GM21717 (cell line): ENCODE measurements at regions not wholly inside any gene's neighbourhood (a gene's known extent, or its start where the extent isn't known, plus 50 kb on each side); places are given as distances from the start of the nearest gene placed in this dataset.

Source experiments
- ATAC-seq: cut with Tn5 transposase; IDR thresholded peaks from one replicate; pipeline ENCODE4 v1.9.1; 2021; ENCODE audit warnings: mild to moderate bottlenecking, moderate library complexity; ENCODE audit not compliant: unreplicated experiment

- no peak for ATAC-seq
These were observed 1329.5 kb upstream of the ZEB2 start for GRCh38 chr2:145849466-145849865.

- no peak for ATAC-seq
These were observed 1327.1 kb upstream of the ZEB2 start for GRCh38 chr2:145846982-145847381.

GRCh38 chr2:145845923-145846322 is 1326.0 kb upstream of the ZEB2 start:
- ATAC-seq = no peak

- no peak for ATAC-seq
These were observed 1325.4 kb upstream of the ZEB2 start for GRCh38 chr2:145845207-145845894.

- no peak for ATAC-seq
These were observed 1322.1 kb upstream of the ZEB2 start for GRCh38 chr2:145841973-145842372.

- ATAC-seq = no peak
These were observed 1317.1 kb upstream of the ZEB2 start for GRCh38 chr2:145836986-145837385.

- no peak for ATAC-seq
These were observed 1315.7 kb upstream of the ZEB2 start for GRCh38 chr2:145835665-145836064.

GRCh38 chr2:145832681-145833080 is 1312.8 kb upstream of the ZEB2 start:
- no peak for ATAC-seq

- ATAC-seq = no peak
These were observed 1310.0 kb upstream of the ZEB2 start for GRCh38 chr2:145829931-145830330.

GRCh38 chr2:145827235-145827634 is 1307.3 kb upstream of the ZEB2 start:
- ATAC-seq = no peak

- no peak for ATAC-seq
These were observed 1304.5 kb upstream of the ZEB2 start for GRCh38 chr2:145824384-145824783.

- no peak for ATAC-seq
These were observed 1303.1 kb upstream of the ZEB2 start for GRCh38 chr2:145822892-145823534.

GRCh38 chr2:145820651-145821050 is 1300.7 kb upstream of the ZEB2 start:
- ATAC-seq = no peak

GRCh38 chr2:145818890-145819504 is 1299.1 kb upstream of the ZEB2 start:
- ATAC-seq = no peak

- ATAC-seq = no peak
These were observed 1296.0 kb upstream of the ZEB2 start for GRCh38 chr2:145815933-145816332.

GRCh38 chr2:145813481-145813880 is 1293.6 kb upstream of the ZEB2 start:
- no peak for ATAC-seq

- no peak for ATAC-seq
These were observed 1292.2 kb upstream of the ZEB2 start for GRCh38 chr2:145812165-145812554.

- no peak for ATAC-seq
These were observed 1291.6 kb upstream of the ZEB2 start for GRCh38 chr2:145811276-145812164.

GRCh38 chr2:145807968-145808367 is 1288.0 kb upstream of the ZEB2 start:
- no peak for ATAC-seq

- ATAC-seq = no peak
These were observed 1287.6 kb upstream of the ZEB2 start for GRCh38 chr2:145807554-145807953.

- no peak for ATAC-seq
These were observed 1286.6 kb upstream of the ZEB2 start for GRCh38 chr2:145806546-145806945.
